ENCODE measurements at regions not wholly inside any gene's neighbourhood (a gene's known extent, or its start where the extent isn't known, plus 50 kb on each side); places are given as distances from the start of the nearest gene placed in this dataset.

GRCh38 chr7:68550635-68551034 is 1047.6 kb upstream of the AUTS2 start:
- CTCF ChIA-PET: interaction anchor here (0.6 kb wide), 1 partner anchor 22 kb away, joined by 3 read pairs; no protein-coding TSS in a partner anchor
- no peak overlapping the region for H3K9ac ChIP-seq (ENCODE audit: low read depth, low read length)
- in situ Hi-C loops (cut with MboI; ENCODE audit: low sequenced_read_pairs): no loop called here
- no CpG with 5 or more reads among the region's 3 CpGs for WGBS, 2 experiments (ENCODE audit: extremely low coverage in 2 of 2, insufficient read length in 1 of 2)
- intact Hi-C loops (cut with micrococcal nuclease): no loop called here
- no peak overlapping the region for H2BK120ac ChIP-seq (ENCODE audit: low read depth, low read length)
- H3K27me3 ChIP-seq (ENCODE audit: control insufficient read depth, insufficient read depth, low read length): no peaks in the 10 kb centered on the region
- H3K36me3 ChIP-seq (ENCODE audit: control insufficient read depth, insufficient read depth, low read length): no peaks in the 10 kb centered on the region
- ATAC-seq (ENCODE audit: low read depth): no peak
- peaks cover 6% of the 10 kb centered on the region for H3K9me3 ChIP-seq (ENCODE audit: control insufficient read depth, insufficient read depth, low read length)
- POLR2A ChIA-PET (ENCODE audit: unreplicated experiment): no interaction called here
- no peak overlapping the region for H2AK9ac ChIP-seq (replicated peaks; ENCODE audit: low read depth, low read length, poor library complexity)
- no peak overlapping the region for H3K4ac ChIP-seq (ENCODE audit: low read depth, low read length)
- no peak overlapping the region for H3K56ac ChIP-seq (ENCODE audit: extremely low read depth, insufficient read depth, low read length)
- dilution Hi-C loops (cut with HindIII; ENCODE audit: low sequenced_read_pairs, unreplicated experiment): no loop called here
- H4K5ac ChIP-seq (ENCODE audit: low read depth, low read length): no peak overlapping the region
- no peak overlapping the region for H2BK20ac ChIP-seq (ENCODE audit: low read depth, low read length)
- no peaks in the 10 kb centered on the region for H3K9me1 ChIP-seq (ENCODE audit: insufficient read depth, low read length)
- no peak overlapping the region for H3K27ac ChIP-seq (ENCODE audit: insufficient read depth, low read length)
- H2BK5ac ChIP-seq (ENCODE audit: low read depth, low read length, poor library complexity, severe bottlenecking): no peak overlapping the region
- H2AFZ ChIP-seq (replicated peaks; ENCODE audit: low read length, poor library complexity): no peak overlapping the region
- H3K18ac ChIP-seq (ENCODE audit: low read depth, low read length): no peak overlapping the region
- TF ChIP-seq MXI1 (IDR thresholded peaks at IDR 0.05; ENCODE audit: borderline replicate concordance, low read depth, low read length): no peak
- TF ChIP-seq FOS (IDR thresholded peaks at IDR 0.05; ENCODE audit: low read depth, low read length): no peak
- TF ChIP-seq CHD1 (IDR thresholded peaks at IDR 0.05; ENCODE audit: low read depth, low read length): no peak
- TF ChIP-seq POLR2A (IDR thresholded peaks at IDR 0.05; ENCODE audit: low read depth, low read length): no peak
- no peak for TF ChIP-seq BHLHE40 (IDR thresholded peaks at IDR 0.05; ENCODE audit: low read depth, low read length)
- no peak for TF ChIP-seq RCOR1 (IDR thresholded peaks at IDR 0.05; ENCODE audit: insufficient replicate concordance, low read length)
- TF ChIP-seq CEBPB (IDR thresholded peaks at IDR 0.05; ENCODE audit: low read depth, low read length): no peak
- TF ChIP-seq USF2 (IDR thresholded peaks at IDR 0.05; ENCODE audit: low read depth, low read length): no peak
- TF ChIP-seq ELK1 (IDR thresholded peaks at IDR 0.05; ENCODE audit: borderline replicate concordance, low read depth, low read length): no peak
- no peak for TF ChIP-seq NFE2L2 (IDR thresholded peaks at IDR 0.05; ENCODE audit: low read depth, low read length)
- no peak for TF ChIP-seq CTCF (conservative IDR thresholded peaks at IDR 0.05; ENCODE audit: low read depth, low read length)
- TF ChIP-seq SMC3 (IDR thresholded peaks at IDR 0.05; ENCODE audit: low read depth, low read length): no peak
- H3K4me1 ChIP-seq (ENCODE audit: control insufficient read depth, insufficient read depth, low read length): no peaks in the 10 kb centered on the region
- no peak overlapping the region for H3K4me2 ChIP-seq (ENCODE audit: low read depth, low read length)
- no peak overlapping the region for H4K8ac ChIP-seq (ENCODE audit: low read depth in 2 of 2, low read length in 2 of 2)
- no peak for DNase-seq
- H2AK5ac ChIP-seq (ENCODE audit: low read depth, low read length): no peak overlapping the region
- no TSS peak for BruUV-seq (replicated peaks)
- no peak overlapping the region for H2BK15ac ChIP-seq (ENCODE audit: low read depth, low read length)
- no peak overlapping the region for H3K23ac ChIP-seq (ENCODE audit: low read depth, low read length)
- no peak overlapping the region for H3K4me3 ChIP-seq (ENCODE audit: insufficient read depth, low read depth, low read length)
- no peaks in the 10 kb centered on the region for H4K20me1 ChIP-seq (ENCODE audit: insufficient read depth, low read length)
- no peaks in the 10 kb centered on the region for H3K79me1 ChIP-seq (ENCODE audit: low read depth in 1 of 2, low read length in 2 of 2)
- no peak overlapping the region for H4K91ac ChIP-seq (ENCODE audit: insufficient read depth, low read depth, low read length)
- no peak overlapping the region for H3K14ac ChIP-seq (replicated peaks; ENCODE audit: low read depth, low read length)

Data from IMR-90 (cell line).